Sigmoid colon (tissue), 6 donors: ENCODE measurements at regions not wholly inside any gene's neighbourhood (a gene's known extent, or its start where the extent isn't known, plus 50 kb on each side); places are given as distances from the start of the nearest gene placed in this dataset.

ENCODE experiments used
- DNase-seq: peaks from one replicate; pipeline ENCODE4 v3.0.0-alpha.2; 2019
- H3K27ac ChIP-seq, 4 donors: fragments of 200-600 bp; sonication (generic); one replicate each; pipeline ENCODE4 v1.5.1; 2016 to 2019; ENCODE audit warnings: mild to moderate bottlenecking in 1 of 4
- H3K27me3 ChIP-seq, 3 donors: fragments of 200-600 bp; sonication (generic); one replicate each; pipeline ENCODE4 v1.5.1; 2019; ENCODE audit warnings: mild to moderate bottlenecking in 1 of 3
- H3K36me3 ChIP-seq, 4 donors: fragments of 200-600 bp; sonication (generic); one replicate each; pipeline ENCODE4 v1.5.1; 2016 to 2019
- H3K4me1 ChIP-seq, 4 donors: fragments of 200-600 bp; sonication (generic); one replicate each; pipeline ENCODE4 v1.5.1; 2017 to 2019
- H3K4me3 ChIP-seq, 4 donors: fragments of 200-600 bp; sonication (generic); one replicate each; pipeline ENCODE4 v1.5.1; 2017 to 2019; ENCODE audit warnings: mild to moderate bottlenecking in 2 of 4, moderate library complexity in 1 of 4
- H3K9me3 ChIP-seq, 4 donors: fragments of 200-600 bp in 3 of 4; sonication (generic) in 3 of 4; one replicate each; pipeline versions ENCODE4 v1.5.1 to v1.6.1; 2013 to 2019
- CTCF ChIP-seq, 4 experiments: fragments of 450-650 bp in 3 of 4; fragments of 200-600 bp in 1 of 4; IDR thresholded peaks; one replicate each; pipeline ENCODE4 v1.5.1; 2016 to 2019; ENCODE audit warnings: antibody characterized with exemption in 4 of 4, mild to moderate bottlenecking in 3 of 4, moderate library complexity in 2 of 4
- EP300 ChIP-seq, 4 donors: sonication (generic); formaldehyde crosslinking; IDR thresholded peaks; one replicate each; pipeline ENCODE4 v1.6.1; 2017; ENCODE audit warnings: antibody characterized with exemption in 4 of 4
- POLR2A ChIP-seq, 2 donors: fragments of 450-650 bp; IDR thresholded peaks; one replicate each; pipeline ENCODE4 v1.6.1; 2016; ENCODE audit warnings: antibody characterized with exemption in 2 of 2, mild to moderate bottlenecking in 2 of 2, moderate library complexity in 2 of 2
- POLR2AphosphoS5 ChIP-seq, 4 donors: sonication (generic); formaldehyde crosslinking; IDR thresholded peaks; one replicate each; pipeline ENCODE4 v1.6.1; 2017; ENCODE audit warnings: antibody characterized with exemption in 4 of 4
- WGBS, 2 donors: extraction: QIAGEN DNeasy Blood & Tissue Kit; methylation state at CpG; one replicate each; pipeline ENCODE4 v1.1.7; 2013; 5-methylcytosine and 5-hydroxymethylcytosine counted together
- intact Hi-C: fragments of 100-400 bp; cut with DNase I; formaldehyde crosslinking; loops from one replicate; pipeline ENCODE4 v1.15.1; 2023
- donor health status: healthy with polysubstance abuse.
- donor health status: healthy.

GRCh38 chr5:18551716-18552115 lies 917.5 kb downstream of the TAF11L14 start:
- no peak overlapping the region for H3K4me3 ChIP-seq
- 94 to 96% methylated on average over 18 of the region's 18 CpGs for WGBS, 2 donors
- TF ChIP-seq EP300 (IDR thresholded peaks at IDR 0.05) (no peak), POLR2AphosphoS5 (IDR thresholded peaks at IDR 0.05) (no peak), POLR2A (IDR thresholded peaks at IDR 0.05) (no peak), CTCF (IDR thresholded peaks at IDR 0.05) (no peak)
- no peak for DNase-seq
- H3K36me3 ChIP-seq, result no peaks in the 10 kb centered on the region
- H3K9me3 ChIP-seq, result peaks cover 0 to 3% (median 0%) of the 10 kb centered on the region in 4 donors
- intact Hi-C loops, result no loop called here
- no peaks in the 10 kb centered on the region for H3K27me3 ChIP-seq
- H3K27ac ChIP-seq, result no peak overlapping the region
- H3K4me1 ChIP-seq, result no peaks in the 10 kb centered on the region

GRCh38 chr5:18553269-18553668 lies 919.0 kb downstream of the TAF11L14 start:
- no peak for TF ChIP-seq POLR2A (IDR thresholded peaks at IDR 0.05)
- 44 to 64% methylated on average over 3 of the region's 3 CpGs for WGBS, 2 donors

GRCh38 chr5:18560602-18561001 lies 926.3 kb downstream of the TAF11L14 start:
- H3K4me1 ChIP-seq, result no peaks in the 10 kb centered on the region
- no peaks in the 10 kb centered on the region for H3K27me3 ChIP-seq
- no peak for TF ChIP-seq CTCF (IDR thresholded peaks at IDR 0.05)
- no peak for TF ChIP-seq POLR2AphosphoS5 (IDR thresholded peaks at IDR 0.05)
- TF ChIP-seq EP300 (IDR thresholded peaks at IDR 0.05), result no peak
- TF ChIP-seq POLR2A (IDR thresholded peaks at IDR 0.05), result no peak
- DNase-seq, result no peak
- no peak overlapping the region for H3K27ac ChIP-seq
- intact Hi-C loops, result no loop called here
- H3K36me3 ChIP-seq, result no peaks in the 10 kb centered on the region
- H3K9me3 ChIP-seq, result no peaks in the 10 kb centered on the region
- H3K4me3 ChIP-seq, result no peak overlapping the region
- 87 to 90% methylated on average over 1 of the region's 1 CpG for WGBS, 2 donors

More at GRCh38 chr5:18553269-18553668, 919.0 kb downstream of the TAF11L14 start:
- intact Hi-C loops, result no loop called here
- H3K4me1 ChIP-seq, result no peaks in the 10 kb centered on the region
- DNase-seq, result no peak
- no peak overlapping the region for H3K27ac ChIP-seq
- no peaks in the 10 kb centered on the region for H3K36me3 ChIP-seq
- no peak overlapping the region for H3K4me3 ChIP-seq
- no peaks in the 10 kb centered on the region for H3K27me3 ChIP-seq
- H3K9me3 ChIP-seq, result peaks cover 0 to 3% (median 0%) of the 10 kb centered on the region in 4 donors

- intact Hi-C loops, result no loop called here
- Histone ChIP-seq H3K27ac (no peak overlapping the region), H3K9me3 (no peaks in the 10 kb centered on the region), H3K27me3 (no peaks in the 10 kb centered on the region), H3K4me3 (no peak overlapping the region), H3K4me1 (no peaks in the 10 kb centered on the region), H3K36me3 (no peaks in the 10 kb centered on the region)
- no peak for DNase-seq
- no peak for TF ChIP-seq CTCF (IDR thresholded peaks at IDR 0.05)
- no peak for TF ChIP-seq POLR2AphosphoS5 (IDR thresholded peaks at IDR 0.05)
- TF ChIP-seq POLR2A (IDR thresholded peaks at IDR 0.05), result no peak
- TF ChIP-seq EP300 (IDR thresholded peaks at IDR 0.05), result no peak
- WGBS, 2 donors, result 65 to 77% methylated on average over 2 of the region's 2 CpGs
These were observed 929.6 kb downstream of the TAF11L14 start for GRCh38 chr5:18563853-18564252.

- no peak overlapping the region for H3K4me3 ChIP-seq
- TF ChIP-seq CTCF (IDR thresholded peaks at IDR 0.05) (no peak), EP300 (IDR thresholded peaks at IDR 0.05) (no peak), POLR2AphosphoS5 (IDR thresholded peaks at IDR 0.05) (no peak), POLR2A (IDR thresholded peaks at IDR 0.05) (no peak)
- H3K27ac ChIP-seq, result no peak overlapping the region
- no peaks in the 10 kb centered on the region for H3K27me3 ChIP-seq
- H3K9me3 ChIP-seq, result no peaks in the 10 kb centered on the region
- intact Hi-C loops, result no loop called here
- H3K4me1 ChIP-seq, result no peaks in the 10 kb centered on the region
- DNase-seq, result no peak
- no peaks in the 10 kb centered on the region for H3K36me3 ChIP-seq
These were observed 932.4 kb downstream of the TAF11L14 start for GRCh38 chr5:18566671-18567070.
